ENCODE measurements at regions not wholly inside any gene's neighbourhood (a gene's known extent, or its start where the extent isn't known, plus 50 kb on each side); places are given as distances from the start of the nearest gene placed in this dataset.

DNA sequence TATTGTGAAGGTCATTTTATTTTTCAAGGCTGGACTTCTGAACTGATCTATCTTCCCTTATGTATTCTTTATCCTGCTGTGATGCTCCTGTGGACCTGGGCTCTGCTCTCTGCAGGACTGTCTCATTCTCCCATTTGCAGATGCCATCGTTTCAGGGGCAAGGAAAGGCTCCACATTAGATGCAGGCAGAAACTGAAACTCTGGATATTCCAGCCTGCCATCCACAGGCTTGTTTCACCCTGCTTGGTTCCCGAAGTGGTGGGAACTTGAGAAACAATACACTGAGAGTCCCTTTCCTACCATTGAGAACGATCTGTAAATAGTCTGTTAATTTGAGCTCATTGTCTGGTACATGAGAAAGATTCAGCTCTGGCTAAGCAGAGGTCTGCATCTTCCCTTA, 197.5 kb upstream of the MAN1A1 start:
- no peak for TF ChIP-seq TAF1 (IDR thresholded peaks at IDR 0.05; ENCODE audit: borderline replicate concordance, insufficient read depth, low read length)
- TF ChIP-seq, protein P1, sequence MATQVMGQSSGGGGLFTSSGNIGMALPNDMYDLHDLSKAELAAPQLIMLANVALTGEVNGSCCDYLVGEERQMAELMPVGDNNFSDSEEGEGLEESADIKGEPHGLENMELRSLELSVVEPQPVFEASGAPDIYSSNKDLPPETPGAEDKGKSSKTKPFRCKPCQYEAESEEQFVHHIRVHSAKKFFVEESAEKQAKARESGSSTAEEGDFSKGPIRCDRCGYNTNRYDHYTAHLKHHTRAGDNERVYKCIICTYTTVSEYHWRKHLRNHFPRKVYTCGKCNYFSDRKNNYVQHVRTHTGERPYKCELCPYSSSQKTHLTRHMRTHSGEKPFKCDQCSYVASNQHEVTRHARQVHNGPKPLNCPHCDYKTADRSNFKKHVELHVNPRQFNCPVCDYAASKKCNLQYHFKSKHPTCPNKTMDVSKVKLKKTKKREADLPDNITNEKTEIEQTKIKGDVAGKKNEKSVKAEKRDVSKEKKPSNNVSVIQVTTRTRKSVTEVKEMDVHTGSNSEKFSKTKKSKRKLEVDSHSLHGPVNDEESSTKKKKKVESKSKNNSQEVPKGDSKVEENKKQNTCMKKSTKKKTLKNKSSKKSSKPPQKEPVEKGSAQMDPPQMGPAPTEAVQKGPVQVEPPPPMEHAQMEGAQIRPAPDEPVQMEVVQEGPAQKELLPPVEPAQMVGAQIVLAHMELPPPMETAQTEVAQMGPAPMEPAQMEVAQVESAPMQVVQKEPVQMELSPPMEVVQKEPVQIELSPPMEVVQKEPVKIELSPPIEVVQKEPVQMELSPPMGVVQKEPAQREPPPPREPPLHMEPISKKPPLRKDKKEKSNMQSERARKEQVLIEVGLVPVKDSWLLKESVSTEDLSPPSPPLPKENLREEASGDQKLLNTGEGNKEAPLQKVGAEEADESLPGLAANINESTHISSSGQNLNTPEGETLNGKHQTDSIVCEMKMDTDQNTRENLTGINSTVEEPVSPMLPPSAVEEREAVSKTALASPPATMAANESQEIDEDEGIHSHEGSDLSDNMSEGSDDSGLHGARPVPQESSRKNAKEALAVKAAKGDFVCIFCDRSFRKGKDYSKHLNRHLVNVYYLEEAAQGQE (IDR thresholded peaks at IDR 0.05; ENCODE audit: insufficient read depth in 1 of 2, low read depth in 2 of 2, low read length in 2 of 2) = no peak

All from PFSK-1 (cell line).